Cardiac fibroblast (primary cell): ENCODE measurements at regions not wholly inside any gene's neighbourhood (a gene's known extent, or its start where the extent isn't known, plus 50 kb on each side); places are given as distances from the start of the nearest gene placed in this dataset.

Experiments
- DNase-seq, 2 donors: peaks; one replicate each; pipeline versions ENCODE4 v3.0.0 to v3.0.0-alpha.2; 2010; ENCODE audit warnings: low read depth in 2 of 2
- H3K4me3 ChIP-seq, 2 donors: replicated peaks in 1 of 2; 1 replicate in 1 of 2; 2 replicates in 1 of 2; pipeline ENCODE4 v1.5.1; 2011; ENCODE audit warnings: low read depth in 2 of 2, low read length in 2 of 2, mild to moderate bottlenecking in 2 of 2, moderate library complexity in 1 of 2
- CTCF ChIP-seq: IDR thresholded peaks from one replicate; pipeline ENCODE4 v1.5.1; 2011; ENCODE audit warnings: low read depth, mild to moderate bottlenecking, low read length, inconsistent platforms

- DNase-seq = no peak
- H3K4me3 ChIP-seq = no peak overlapping the region
- TF ChIP-seq CTCF = no peak
Measured at GRCh38 chr3:5428607-5429516, 241.4 kb downstream of the EDEM1 start.

- no peak for DNase-seq
- TF ChIP-seq CTCF = no peak
- H3K4me3 ChIP-seq = no peak overlapping the region
Measured at GRCh38 chr3:5429517-5429890, 242.0 kb downstream of the EDEM1 start.

DNA sequence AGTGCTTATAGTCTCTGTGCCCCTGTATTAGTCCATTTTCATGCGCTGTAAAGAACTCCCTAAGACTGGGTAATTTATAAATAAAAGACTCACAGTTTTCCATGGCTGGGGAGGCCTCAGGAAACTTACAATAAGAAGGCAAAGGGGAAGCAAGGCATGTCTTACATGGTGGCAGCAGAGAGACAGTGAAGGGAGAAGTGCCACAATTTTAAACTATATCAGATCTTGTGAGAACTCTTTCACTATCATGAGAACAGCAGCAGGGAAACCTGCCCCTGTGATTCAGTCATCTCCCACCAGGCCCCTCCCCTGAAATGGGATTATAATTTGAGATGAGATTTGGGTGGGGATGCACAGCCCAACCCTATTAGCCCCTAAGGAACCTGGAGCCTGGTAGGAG is 243.2 kb downstream of the EDEM1 start:
- H3K4me3 ChIP-seq = no peak overlapping the region
- DNase-seq = no peak
- no peak for TF ChIP-seq CTCF

DNA sequence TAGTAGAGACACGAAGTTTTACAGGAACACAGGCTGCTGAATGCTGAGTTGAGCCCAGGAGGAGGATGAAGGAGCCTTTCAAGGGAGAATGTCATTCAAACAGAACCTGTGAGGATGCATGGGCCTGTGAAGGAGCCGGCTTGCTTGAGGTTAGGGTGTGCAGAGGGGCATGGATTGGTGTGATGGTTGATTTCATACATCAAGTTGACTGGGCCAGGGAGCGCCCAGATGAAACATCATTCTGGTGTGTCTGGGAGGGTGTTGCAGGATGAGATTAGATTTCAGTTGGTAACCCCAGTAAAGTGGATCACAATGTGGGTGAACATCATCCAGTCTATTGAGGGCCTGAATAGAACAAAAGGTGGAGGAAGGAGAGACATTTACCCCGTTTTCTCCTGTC is 243.6 kb downstream of the EDEM1 start:
- DNase-seq = no peak
- no peak overlapping the region for H3K4me3 ChIP-seq
- TF ChIP-seq CTCF = no peak

- no peak for DNase-seq
- H3K4me3 ChIP-seq = no peak overlapping the region
- no peak for TF ChIP-seq CTCF
Measured at GRCh38 chr3:5431811-5432378, 244.4 kb downstream of the EDEM1 start.

GRCh38 chr3:5437296-5437782 is 249.8 kb downstream of the EDEM1 start:
- TF ChIP-seq CTCF = no peak
- no peak for DNase-seq
- no peak overlapping the region for H3K4me3 ChIP-seq
